HEK293 (cell line): ENCODE measurements at regions not wholly inside any gene's neighbourhood (a gene's known extent, or its start where the extent isn't known, plus 50 kb on each side); places are given as distances from the start of the nearest gene placed in this dataset.

Source experiments
- CTCF ChIP-seq: fragments of 450-650 bp; formaldehyde crosslinking; IDR thresholded peaks from 2 replicates; pipeline ENCODE4 v1.5.1; 2016; ENCODE audit warnings: missing biosample characterization, missing genetic modification characterization
- HIC1 ChIP-seq: fragments of 450-650 bp; formaldehyde crosslinking; IDR thresholded peaks from 2 replicates; pipeline ENCODE4 v1.5.1; 2016; ENCODE audit warnings: missing biosample characterization, missing genetic modification characterization
- IKZF3 ChIP-seq: fragments of 450-650 bp; IDR thresholded peaks from 2 replicates; pipeline ENCODE4 v1.5.0; 2018; ENCODE audit warnings: missing biosample characterization, mild to moderate bottlenecking, missing genetic modification characterization, moderate library complexity
- PRDM4 ChIP-seq: fragments of 450-650 bp; formaldehyde crosslinking; IDR thresholded peaks from 2 replicates; pipeline ENCODE4 v1.5.1; 2017; ENCODE audit warnings: missing biosample characterization, missing genetic modification characterization
- ZFHX2 ChIP-seq: fragments of 450-650 bp; formaldehyde crosslinking; conservative IDR thresholded peaks from 2 replicates; pipeline ENCODE4 v1.5.1; 2016; ENCODE audit warnings: missing biosample characterization, missing genetic modification characterization
- ZNF341 ChIP-seq: fragments of 450-650 bp; formaldehyde crosslinking; IDR thresholded peaks from 2 replicates; pipeline ENCODE4; 2016; ENCODE audit warnings: low read depth, missing biosample characterization, missing genetic modification characterization
- ZNF362 ChIP-seq: fragments of 450-650 bp; formaldehyde crosslinking; IDR thresholded peaks from 2 replicates; pipeline ENCODE4 v1.5.1; 2016; ENCODE audit warnings: missing biosample characterization, missing genetic modification characterization
- ZNF513 ChIP-seq: fragments of 450-650 bp; IDR thresholded peaks from 2 replicates; pipeline ENCODE4 v1.5.1; 2018; ENCODE audit warnings: missing biosample characterization, missing genetic modification characterization
- ZNF585B ChIP-seq: fragments of 450-650 bp; formaldehyde crosslinking; IDR thresholded peaks from 2 replicates; pipeline ENCODE4 v1.5.1; 2016; ENCODE audit warnings: missing biosample characterization, missing genetic modification characterization
- ZNF776 ChIP-seq: fragments of 450-650 bp; formaldehyde crosslinking; IDR thresholded peaks from 2 replicates; pipeline ENCODE4 v1.5.0; 2017; ENCODE audit warnings: missing biosample characterization, missing genetic modification characterization, borderline replicate concordance
- ZNF785 ChIP-seq: fragments of 450-650 bp; formaldehyde crosslinking; IDR thresholded peaks from 2 replicates; pipeline ENCODE4 v1.5.1; 2016; ENCODE audit warnings: missing biosample characterization, missing genetic modification characterization

GRCh38 chr17:74059479-74060240 lies 143.8 kb upstream of the RPL38 start:
- TF ChIP-seq ZNF785 (tag by site-specific recombination) (no peak), CTCF (tag by site-specific recombination) (no peak), IKZF3 (tag by site-specific recombination) (no peak), ZNF341 (tag by site-specific recombination) (no peak), ZNF362 (tag by site-specific recombination) (no peak), HIC1 (tag by site-specific recombination) (no peak), ZNF585B (no peak), ZNF513 (tag by site-specific recombination) (no peak), PRDM4 (tag by site-specific recombination) (no peak), ZFHX2 (tag by site-specific recombination) (no peak), ZNF776 (tag by site-specific recombination) (no peak)
